DMS114 treated with DMSO at 0.1 percent for 48 hours (cell line): ENCODE measurements at regions not wholly inside any gene's neighbourhood (a gene's known extent, or its start where the extent isn't known, plus 50 kb on each side); places are given as distances from the start of the nearest gene placed in this dataset.
"Not testable (repeated sequence)": the region's sequence is repeated elsewhere in the genome, so short reads cannot be mapped to it uniquely, and the experiment has no call there.

ENCODE experiments used
- DNase-seq: peaks from one replicate; lab custom pipeline; 2025; ENCODE audit not compliant: unreplicated experiment; lab: John Stamatoyannopoulos, UW

DNA sequence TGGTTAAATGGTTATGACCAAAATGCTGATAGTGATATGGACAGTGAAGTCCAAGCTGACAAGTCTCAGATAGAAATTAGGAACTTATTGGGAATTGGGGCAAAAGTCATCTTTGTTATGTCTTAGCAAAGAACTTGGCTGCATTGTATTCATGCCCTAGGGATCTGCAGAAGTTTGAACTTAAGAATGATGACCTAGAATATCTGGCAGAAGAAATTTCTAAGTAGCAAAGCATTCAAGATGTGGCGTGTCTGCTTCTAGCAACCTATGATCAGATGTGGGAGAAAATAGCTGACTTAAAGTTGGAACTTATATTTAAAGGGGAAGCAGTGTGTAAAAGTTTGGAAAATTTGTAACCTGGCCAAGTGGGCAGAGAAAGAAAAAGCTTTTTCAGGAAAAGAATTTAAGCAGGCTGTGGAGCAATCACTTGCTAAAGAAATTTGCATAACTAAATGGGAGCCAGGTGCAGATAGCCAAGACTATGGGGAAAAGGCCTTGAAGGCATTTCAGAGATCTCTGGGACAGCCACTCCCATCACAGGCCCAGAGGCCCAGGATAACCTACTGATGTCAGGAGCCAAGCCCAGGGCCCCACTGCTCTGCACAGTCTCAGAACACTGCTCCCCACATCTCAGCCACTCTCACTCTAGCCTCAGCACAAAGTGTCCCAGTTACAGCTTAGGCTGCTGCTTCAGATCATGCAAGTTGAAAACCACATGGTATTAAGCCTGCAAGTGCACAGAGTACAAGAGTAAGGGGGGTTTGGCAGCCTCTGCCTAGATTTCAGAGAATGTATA, 147.8 kb upstream of the TGFBR2 start:
- no peak for DNase-seq

- no peak for DNase-seq
These were observed 145.1 kb upstream of the TGFBR2 start for GRCh38 chr3:30461311-30461710.

DNA sequence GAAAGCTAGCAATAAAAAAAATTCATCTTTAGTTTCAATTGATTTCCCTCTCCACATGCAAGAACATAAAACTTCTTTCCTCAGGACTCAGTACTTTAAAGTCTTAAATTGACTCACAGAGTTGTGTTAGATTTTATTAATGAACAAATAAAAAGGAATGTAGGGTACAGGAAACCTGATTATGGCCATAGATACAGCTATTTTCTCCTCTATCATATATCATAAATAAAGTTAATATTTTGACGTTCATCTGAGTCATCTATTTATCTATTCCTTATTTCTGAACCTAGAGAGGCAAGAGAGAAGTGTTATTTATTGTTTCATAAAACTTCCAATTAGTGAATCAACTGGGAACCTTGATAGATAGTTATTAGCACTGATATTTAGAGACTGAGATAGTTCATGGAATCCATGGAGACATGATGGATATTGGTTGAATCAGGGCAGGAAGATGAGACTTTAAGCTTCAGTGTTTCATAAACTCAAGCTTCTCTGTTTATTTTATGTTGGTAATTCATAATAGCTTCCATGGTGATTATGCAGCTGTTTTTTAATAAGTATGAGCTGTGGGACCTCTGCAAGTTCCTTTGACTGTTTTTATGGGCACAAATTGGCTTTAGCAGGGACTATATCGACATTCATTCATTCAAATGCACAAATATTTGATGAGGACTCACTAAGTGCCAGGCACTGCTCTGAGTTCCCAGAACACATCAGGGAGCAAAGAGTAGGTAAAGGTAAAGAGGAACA, 143.5 kb upstream of the TGFBR2 start:
- no peak for DNase-seq

DNA sequence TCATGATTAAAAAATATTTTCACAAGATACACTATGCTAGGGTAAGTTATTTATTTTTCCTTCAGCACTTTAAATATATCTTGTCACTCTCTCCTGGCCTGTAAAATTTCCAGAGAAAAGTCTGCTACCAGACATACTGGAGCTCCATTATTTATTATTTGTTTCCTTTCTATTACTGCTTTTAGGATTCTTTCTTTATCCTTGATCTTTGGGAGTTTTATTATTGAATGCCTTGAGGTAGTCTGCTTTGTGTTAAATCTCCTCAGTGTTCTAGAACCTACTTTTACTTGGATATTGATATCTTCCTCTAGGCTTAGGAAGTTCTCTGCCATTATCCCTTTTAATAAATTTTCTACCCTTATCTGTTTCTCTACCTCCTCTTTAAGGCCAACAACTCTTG, 142.0 kb upstream of the TGFBR2 start:
- no peak for DNase-seq

DNA sequence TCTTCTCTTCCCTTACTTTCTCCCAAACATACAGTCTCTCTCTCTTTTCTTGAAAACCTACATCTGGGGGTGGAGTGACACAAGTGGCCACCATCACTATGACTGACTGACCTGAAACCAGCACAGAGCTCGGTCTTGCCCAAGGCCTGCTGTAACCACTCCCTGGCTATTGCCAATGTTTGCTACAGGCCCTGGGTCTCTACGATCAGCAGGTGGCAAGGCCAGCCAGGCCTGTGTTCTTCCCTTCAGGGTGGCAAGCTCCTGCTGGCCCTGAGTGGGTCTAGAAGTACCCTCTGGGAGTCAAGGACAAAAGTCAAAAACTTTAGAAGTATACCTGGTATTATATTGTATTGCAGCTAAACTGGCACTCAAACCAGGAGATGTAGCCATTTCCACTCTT, 140.9 kb upstream of the TGFBR2 start:
- no peak for DNase-seq

- DNase-seq, result no peak
These were observed 138.7 kb upstream of the TGFBR2 start for GRCh38 chr3:30467596-30468238.

DNA sequence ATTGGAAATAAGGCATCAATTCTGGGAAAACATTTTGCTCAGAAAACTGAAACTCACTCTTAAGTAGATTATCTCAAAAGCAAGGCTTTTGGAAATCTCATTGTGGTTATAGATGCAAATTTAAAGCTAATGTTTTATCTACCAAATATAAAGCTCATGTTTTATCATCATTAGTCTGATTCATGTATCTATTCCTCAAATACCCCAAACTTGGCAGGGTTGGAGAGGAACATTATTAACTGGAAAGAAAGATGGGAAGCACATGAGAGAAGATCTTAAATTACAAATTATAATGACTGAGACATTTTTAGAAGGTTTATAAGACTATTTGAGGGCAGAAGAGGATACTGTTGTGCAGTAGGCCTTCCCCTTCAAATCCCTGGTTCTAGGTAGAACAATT, 137.3 kb upstream of the TGFBR2 start:
- DNase-seq, result no peak

GRCh38 chr3:30470496-30470895, 135.9 kb upstream of the TGFBR2 start:
- no peak for DNase-seq

GRCh38 chr3:30471066-30471465, 135.3 kb upstream of the TGFBR2 start:
- no peak for DNase-seq

- no peak for DNase-seq
These were observed 134.5 kb upstream of the TGFBR2 start for GRCh38 chr3:30471796-30472489.

DNA sequence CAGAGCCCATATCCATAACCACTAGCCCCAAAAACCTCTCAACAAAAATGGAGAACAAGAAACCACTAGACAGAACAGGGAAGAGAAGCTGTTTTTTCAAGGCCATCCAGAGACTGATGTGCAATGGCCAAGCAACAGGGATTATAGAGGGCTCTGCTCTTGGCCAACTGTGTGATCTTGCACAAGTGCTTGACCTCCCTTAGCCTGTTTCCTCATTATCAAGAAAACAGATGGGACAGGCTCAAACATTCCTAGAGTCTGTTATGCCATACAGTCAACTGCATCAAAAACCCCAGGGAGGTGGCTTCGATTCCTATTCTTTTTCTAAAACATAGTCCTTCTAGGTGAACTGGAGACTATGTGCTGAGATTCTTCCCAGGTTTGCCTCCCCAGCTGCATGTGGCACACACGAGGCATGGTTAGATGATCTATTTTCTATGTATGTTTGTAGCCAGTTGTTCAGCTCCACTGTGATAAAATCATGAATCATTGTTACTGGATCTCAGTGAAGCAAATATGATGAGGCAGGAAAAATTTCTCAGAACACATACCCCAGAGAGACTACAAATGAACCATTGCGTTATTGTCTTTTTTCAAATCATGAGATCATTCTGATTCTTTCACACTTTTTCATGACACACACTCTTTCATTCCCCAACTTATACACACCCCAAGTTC, 132.9 kb upstream of the TGFBR2 start:
- DNase-seq, result no peak

- no peak for DNase-seq
These were observed 132.0 kb upstream of the TGFBR2 start for GRCh38 chr3:30474371-30474770.

DNA sequence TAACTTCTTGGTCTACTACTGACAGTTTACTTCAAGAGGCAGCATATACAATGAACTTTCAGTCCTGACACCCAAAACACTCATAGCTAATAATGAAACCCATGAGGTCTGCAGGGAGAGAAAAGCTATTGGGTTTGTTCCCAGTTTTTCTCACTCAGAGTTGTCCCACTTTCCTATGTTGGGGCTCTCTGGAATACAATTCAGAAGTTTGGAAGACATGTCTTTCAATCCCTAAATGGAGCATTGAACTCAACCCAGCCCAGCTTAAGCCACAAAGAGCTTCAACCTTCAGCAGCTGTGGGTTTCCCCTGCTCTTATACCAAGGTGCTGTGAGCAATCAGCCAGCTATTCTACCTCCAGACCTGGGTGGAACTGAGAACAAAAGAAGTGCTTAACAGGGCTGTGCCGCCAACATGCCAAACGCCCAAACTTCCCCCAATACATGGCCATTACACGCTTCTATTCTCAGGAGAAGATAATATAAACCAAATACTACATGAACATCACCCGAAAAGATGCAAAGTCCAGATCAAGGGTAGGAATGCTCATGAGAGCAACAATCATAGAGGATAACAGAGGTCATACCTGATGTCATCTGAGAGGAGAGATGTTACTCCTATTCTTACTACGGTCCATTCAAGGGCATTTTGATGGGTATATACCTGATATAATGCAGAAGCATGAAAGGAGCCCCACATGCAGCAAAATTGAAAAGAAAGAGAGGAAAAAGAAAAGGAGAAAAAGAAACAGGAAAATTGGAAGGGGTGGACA, 131.2 kb upstream of the TGFBR2 start:
- DNase-seq, result no peak

DNA sequence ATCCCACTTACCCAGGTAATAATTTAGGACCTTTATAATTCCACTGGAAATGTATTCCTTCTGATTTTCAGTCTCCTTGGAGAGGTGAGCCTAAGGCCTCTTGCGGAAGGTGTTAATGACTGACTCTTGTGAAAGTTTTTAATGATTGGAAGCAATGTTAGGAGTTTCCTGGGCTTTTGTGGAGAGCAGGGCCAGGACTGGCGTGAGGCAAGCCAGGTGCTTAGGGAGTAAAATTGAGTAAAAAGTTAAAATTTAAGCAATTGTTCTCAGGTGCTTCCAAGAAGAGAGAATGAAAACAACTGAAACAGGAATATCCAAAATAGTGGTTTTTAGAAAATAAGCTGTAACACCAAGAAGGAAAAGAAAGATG, 130.6 kb upstream of the TGFBR2 start:
- no peak for DNase-seq

DNA sequence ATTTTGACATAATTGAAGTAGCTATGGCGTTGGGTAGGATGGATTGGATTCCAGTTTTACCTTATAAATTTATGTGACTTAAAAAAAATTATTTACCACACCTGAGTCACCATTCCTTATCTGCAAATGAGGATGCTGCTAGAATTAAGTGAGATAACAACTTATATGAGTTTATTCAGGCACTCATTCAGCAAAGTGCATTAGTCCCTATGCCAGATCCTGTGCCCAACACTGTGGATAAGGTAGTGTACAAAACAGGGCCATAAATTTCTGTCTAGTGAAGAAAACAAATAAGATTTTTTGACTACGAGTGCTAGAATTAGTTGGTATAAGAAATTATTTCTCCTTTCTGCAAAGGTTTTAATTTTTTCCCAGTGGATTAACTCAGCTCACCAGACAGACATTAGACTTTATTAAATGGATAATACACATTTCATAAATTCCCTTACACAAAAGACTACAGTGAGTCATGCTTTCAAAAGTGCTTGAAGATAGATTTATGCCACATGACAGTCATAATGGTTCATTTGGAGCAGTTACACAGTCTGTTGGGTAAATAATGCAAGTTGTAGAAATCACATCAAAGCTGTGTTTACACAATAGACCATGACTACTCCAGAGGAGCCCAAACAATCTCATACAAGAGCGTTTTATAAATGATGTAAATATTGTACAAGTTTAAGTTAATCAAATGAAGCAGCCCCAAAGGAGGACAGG, 129.9 kb upstream of the TGFBR2 start:
- DNase-seq, result no peak

GRCh38 chr3:30477149-30477921, 129.1 kb upstream of the TGFBR2 start:
- no peak for DNase-seq

DNA sequence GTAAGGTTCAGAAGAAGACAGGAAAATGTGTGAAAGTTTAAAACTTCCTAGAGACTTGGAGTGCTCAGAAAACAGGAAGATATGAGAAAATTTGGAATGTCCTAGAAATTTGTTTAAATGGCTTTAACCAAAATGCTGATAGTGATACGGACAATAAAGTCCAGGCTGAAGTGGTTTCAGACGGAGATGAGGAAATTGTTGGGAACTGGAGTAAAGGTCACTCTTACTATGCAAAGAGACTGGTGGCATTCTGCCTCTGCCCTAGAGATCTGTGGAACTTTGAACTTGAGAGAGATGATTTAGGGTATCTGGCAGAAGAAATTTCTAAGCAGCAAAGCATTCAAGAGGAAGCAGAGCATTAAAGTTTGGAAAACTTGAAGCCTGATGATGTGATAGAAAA, 126.7 kb upstream of the TGFBR2 start:
- DNase-seq, result not testable (repeated sequence)

DNA sequence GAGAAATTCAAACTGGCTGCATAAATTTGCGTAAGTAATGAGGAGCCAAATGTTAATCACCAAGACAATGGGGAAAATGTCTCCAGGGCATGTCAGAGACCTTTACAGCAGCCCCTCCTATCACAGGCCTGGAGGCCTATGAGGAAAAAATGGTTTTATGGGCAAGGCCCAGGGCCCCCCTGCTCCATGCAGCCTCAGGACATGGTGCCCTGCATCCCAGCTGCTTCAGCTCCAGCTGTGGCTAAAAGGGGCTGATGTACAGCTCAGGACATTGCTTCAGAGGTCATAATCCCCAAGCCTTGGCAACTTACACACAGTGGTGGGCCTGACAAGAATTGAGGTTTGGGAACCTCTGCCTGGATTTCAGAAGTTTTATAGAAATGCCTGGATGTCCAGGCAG, 126.2 kb upstream of the TGFBR2 start:
- not testable (repeated sequence) for DNase-seq

GRCh38 chr3:30480587-30480986, 125.8 kb upstream of the TGFBR2 start:
- DNase-seq, result no peak
